GM23338 (cell line): ENCODE measurements at regions not wholly inside any gene's neighbourhood (a gene's known extent, or its start where the extent isn't known, plus 50 kb on each side); places are given as distances from the start of the nearest gene placed in this dataset.

Experiments used
- ATAC-seq: fragments of 200-7000 bp; cut with Tn5 transposase; 3 replicates; pipeline ENCODE4 v1.9.1; 2020
- DNase-seq: peaks from one replicate; pipeline ENCODE4 v3.0.0-alpha.2; 2015; ENCODE audit warnings: low spot score
- H2AFZ ChIP-seq: fragments of 200-600 bp; sonication (generic); 2 replicates; pipeline ENCODE4 v1.8.0; 2016; ENCODE audit warnings: antibody characterized with exemption, mild to moderate bottlenecking, moderate library complexity
- H3F3A ChIP-seq: fragments of 200-600 bp; sonication (generic); replicated peaks from 2 replicates; pipeline ENCODE4 v1.8.0; 2017; ENCODE audit warnings: antibody characterized with exemption, mixed run types, low read depth
- H3K27ac ChIP-seq: fragments of 200-600 bp; sonication (generic); 2 replicates; pipeline ENCODE4 v1.6.1; 2016; ENCODE audit warnings: low read depth
- H3K27me3 ChIP-seq: fragments of 200-600 bp; sonication (generic); 2 replicates; pipeline ENCODE4 v1.8.0; 2016; ENCODE audit warnings: mild to moderate bottlenecking, mixed run types, moderate library complexity; ENCODE audit not compliant: insufficient read depth
- H3K36me3 ChIP-seq: fragments of 200-600 bp; sonication (generic); 2 replicates; pipeline ENCODE4 v1.8.0; 2016; ENCODE audit warnings: mild to moderate bottlenecking; ENCODE audit not compliant: insufficient read depth
- H3K4me1 ChIP-seq: fragments of 200-600 bp; sonication (generic); 2 replicates; pipeline ENCODE4 v1.8.0; 2016; ENCODE audit warnings: mild to moderate bottlenecking, moderate library complexity; ENCODE audit not compliant: insufficient read depth
- H3K4me2 ChIP-seq: fragments of 200-600 bp; sonication (generic); 2 replicates; pipeline ENCODE4 v1.7.1; 2017; ENCODE audit warnings: mixed run types
- H3K4me3 ChIP-seq: fragments of 200-600 bp; sonication (generic); 2 replicates; pipeline ENCODE4 v1.6.1; 2016; ENCODE audit warnings: mixed run types
- H3K79me2 ChIP-seq: fragments of 200-600 bp; sonication (generic); replicated peaks from 2 replicates; pipeline ENCODE4 v1.8.0; 2017; ENCODE audit warnings: mild to moderate bottlenecking; ENCODE audit not compliant: insufficient read depth
- H3K9me2 ChIP-seq: fragments of 200-600 bp; sonication (generic); 2 replicates; pipeline ENCODE4 v1.8.0; 2017; ENCODE audit not compliant: insufficient read depth
- H4K20me1 ChIP-seq: fragments of 200-600 bp; sonication (generic); replicated peaks from 2 replicates; pipeline ENCODE4 v1.8.0; 2017; ENCODE audit warnings: mild to moderate bottlenecking; ENCODE audit not compliant: insufficient read depth
- H3K27ac Mint-ChIP-seq: 2 replicates; pipeline ENCODE4 v1.8.0; 2020; ENCODE audit warnings: inconsistent platforms, mild to moderate bottlenecking, moderate library complexity, mixed read lengths
- H3K27me3 Mint-ChIP-seq: 3 replicates; pipeline ENCODE4 v1.8.0; 2022; ENCODE audit warnings: low read depth, mild to moderate bottlenecking, moderate library complexity, mixed read lengths, inconsistent platforms; ENCODE audit not compliant: insufficient read depth, poor library complexity
- H3K36me3 Mint-ChIP-seq: 3 replicates; pipeline ENCODE4 v1.8.0; 2021; ENCODE audit warnings: low read depth, mild to moderate bottlenecking, inconsistent platforms, moderate library complexity, mixed read lengths
- H3K4me1 Mint-ChIP-seq: 3 replicates; pipeline ENCODE4 v1.8.0; 2020; ENCODE audit warnings: mild to moderate bottlenecking, inconsistent platforms, mixed read lengths
- H3K4me3 Mint-ChIP-seq: 3 replicates; pipeline ENCODE4 v1.8.0; 2021; ENCODE audit warnings: moderate library complexity, mild to moderate bottlenecking, inconsistent platforms, mixed read lengths
- H3K9me3 Mint-ChIP-seq: 3 replicates; pipeline ENCODE4 v1.8.0; 2020; ENCODE audit warnings: moderate library complexity, mild to moderate bottlenecking, inconsistent platforms, mixed read lengths
- CREB1 ChIP-seq: fragments of 250-450 bp; sonication (Bioruptor Pico); IDR thresholded peaks from 2 replicates; pipeline ENCODE4 v1.5.0; 2020; ENCODE audit warnings: low read depth, mild to moderate bottlenecking, moderate library complexity
- EZH2 ChIP-seq: fragments of 200-600 bp; sonication (generic); IDR thresholded peaks from one replicate; pipeline ENCODE4 v1.8.0; 2017; ENCODE audit warnings: antibody characterized with exemption, mild to moderate bottlenecking, low read depth; ENCODE audit not compliant: unreplicated experiment
- JUNB ChIP-seq: IDR thresholded peaks from one replicate; pipeline ENCODE4 v1.6.1; 2016; ENCODE audit warnings: antibody characterized with exemption; ENCODE audit not compliant: unreplicated experiment
- NANOG ChIP-seq: IDR thresholded peaks from 2 replicates; pipeline ENCODE4 v1.6.1; 2016; ENCODE audit warnings: antibody characterized with exemption, borderline replicate concordance
- POLR2AphosphoS5 ChIP-seq: IDR thresholded peaks from 2 replicates; pipeline ENCODE4 v1.6.1; 2016; ENCODE audit warnings: antibody characterized with exemption, low read depth
- STAT1 ChIP-seq: IDR thresholded peaks from one replicate; pipeline ENCODE4 v1.6.1; 2016; ENCODE audit warnings: antibody characterized with exemption; ENCODE audit not compliant: unreplicated experiment
- ZNF114 ChIP-seq: fragments of 250-450 bp; sonication (Bioruptor Pico); IDR thresholded peaks from 2 replicates; pipeline ENCODE4 v1.5.0; 2020; ENCODE audit warnings: mild to moderate bottlenecking, moderate library complexity
- ZNF331 ChIP-seq: fragments of 250-450 bp; sonication (Bioruptor Pico); IDR thresholded peaks from 2 replicates; pipeline ENCODE4 v1.5.0; 2020; ENCODE audit warnings: low read depth, mild to moderate bottlenecking, moderate library complexity
- TF ChIP-seq, protein P1 (sequence below): IDR thresholded peaks from one replicate; pipeline ENCODE4 v1.6.1; 2018; ENCODE audit warnings: antibody characterized with exemption; ENCODE audit not compliant: unreplicated experiment
- TF ChIP-seq, protein P2 (sequence below), 2 experiments: fragments of 200-600 bp in 1 of 2; sonication (generic) in 1 of 2; conservative IDR thresholded peaks; 2 replicates each; pipeline versions ENCODE4 v1.5.1 to v1.6.1; 2016 to 2017; ENCODE audit warnings: antibody characterized with exemption in 2 of 2, low read depth in 2 of 2, mild to moderate bottlenecking in 2 of 2, moderate library complexity in 1 of 2
- TF ChIP-seq, protein P3 (sequence below): fragments of 250-450 bp; sonication (Bioruptor Pico); IDR thresholded peaks from 2 replicates; pipeline ENCODE4 v1.5.0; 2020; ENCODE audit warnings: mild to moderate bottlenecking, moderate library complexity
- TF ChIP-seq, protein P4 (sequence below): IDR thresholded peaks from 2 replicates; pipeline ENCODE4 v1.6.1; 2016; ENCODE audit warnings: antibody characterized with exemption

DNA sequence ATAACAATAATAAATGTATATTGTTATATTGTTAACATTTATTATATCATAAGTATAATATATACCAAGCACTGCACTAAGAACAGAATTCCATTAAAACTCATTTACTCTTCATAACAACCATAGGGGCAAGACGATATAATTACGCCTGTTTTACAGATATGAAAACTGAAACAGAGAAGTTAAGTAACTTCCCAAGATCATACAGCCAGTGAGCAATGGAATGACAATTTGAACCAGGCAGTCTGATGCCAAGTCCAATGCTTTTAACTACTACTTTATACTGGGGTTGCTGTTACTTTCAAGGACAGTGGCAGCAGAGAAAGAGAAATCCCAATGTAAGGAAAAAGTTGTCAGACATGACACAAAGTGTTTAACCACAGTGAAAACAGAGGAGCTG, 338.8 kb upstream of the ID2 start:
- ATAC-seq (no peak), DNase-seq (no peak)
- H3K36me3 Mint-ChIP-seq = no peaks in the 10 kb centered on the region
- Histone ChIP-seq H4K20me1 (no peaks in the 10 kb centered on the region), H3F3A (no peaks in the 10 kb centered on the region), H3K4me3 (no peak overlapping the region), H2AFZ (no peak overlapping the region), H3K27ac (no peak overlapping the region), H3K4me1 (no peaks in the 10 kb centered on the region), H3K27me3 (no peaks in the 10 kb centered on the region), H3K79me2 (no peaks in the 10 kb centered on the region), H3K36me3 (no peaks in the 10 kb centered on the region), H3K9me2 (no peaks in the 10 kb centered on the region; the same call in 1 of the 2 replicates), H3K4me2 (no peak overlapping the region)
- no peak overlapping the region for H3K4me3 Mint-ChIP-seq
- H3K27me3 Mint-ChIP-seq = peaks cover 3% of the 10 kb centered on the region
- no peaks in the 10 kb centered on the region for H3K4me1 Mint-ChIP-seq
- no peaks in the 10 kb centered on the region; the same call in 2 of the 3 replicates for H3K9me3 Mint-ChIP-seq
- no peak overlapping the region for H3K27ac Mint-ChIP-seq
- TF ChIP-seq, protein P1, sequence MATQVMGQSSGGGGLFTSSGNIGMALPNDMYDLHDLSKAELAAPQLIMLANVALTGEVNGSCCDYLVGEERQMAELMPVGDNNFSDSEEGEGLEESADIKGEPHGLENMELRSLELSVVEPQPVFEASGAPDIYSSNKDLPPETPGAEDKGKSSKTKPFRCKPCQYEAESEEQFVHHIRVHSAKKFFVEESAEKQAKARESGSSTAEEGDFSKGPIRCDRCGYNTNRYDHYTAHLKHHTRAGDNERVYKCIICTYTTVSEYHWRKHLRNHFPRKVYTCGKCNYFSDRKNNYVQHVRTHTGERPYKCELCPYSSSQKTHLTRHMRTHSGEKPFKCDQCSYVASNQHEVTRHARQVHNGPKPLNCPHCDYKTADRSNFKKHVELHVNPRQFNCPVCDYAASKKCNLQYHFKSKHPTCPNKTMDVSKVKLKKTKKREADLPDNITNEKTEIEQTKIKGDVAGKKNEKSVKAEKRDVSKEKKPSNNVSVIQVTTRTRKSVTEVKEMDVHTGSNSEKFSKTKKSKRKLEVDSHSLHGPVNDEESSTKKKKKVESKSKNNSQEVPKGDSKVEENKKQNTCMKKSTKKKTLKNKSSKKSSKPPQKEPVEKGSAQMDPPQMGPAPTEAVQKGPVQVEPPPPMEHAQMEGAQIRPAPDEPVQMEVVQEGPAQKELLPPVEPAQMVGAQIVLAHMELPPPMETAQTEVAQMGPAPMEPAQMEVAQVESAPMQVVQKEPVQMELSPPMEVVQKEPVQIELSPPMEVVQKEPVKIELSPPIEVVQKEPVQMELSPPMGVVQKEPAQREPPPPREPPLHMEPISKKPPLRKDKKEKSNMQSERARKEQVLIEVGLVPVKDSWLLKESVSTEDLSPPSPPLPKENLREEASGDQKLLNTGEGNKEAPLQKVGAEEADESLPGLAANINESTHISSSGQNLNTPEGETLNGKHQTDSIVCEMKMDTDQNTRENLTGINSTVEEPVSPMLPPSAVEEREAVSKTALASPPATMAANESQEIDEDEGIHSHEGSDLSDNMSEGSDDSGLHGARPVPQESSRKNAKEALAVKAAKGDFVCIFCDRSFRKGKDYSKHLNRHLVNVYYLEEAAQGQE = no peak
- TF ChIP-seq NANOG (no peak), STAT1 (no peak), ZNF114 (CRISPR knock-in tag) (no peak), POLR2AphosphoS5 (no peak), ZNF331 (CRISPR knock-in tag) (no peak), EZH2 (no peak), CREB1 (CRISPR knock-in tag) (no peak), JUNB (no peak)
- TF ChIP-seq, protein P2, sequence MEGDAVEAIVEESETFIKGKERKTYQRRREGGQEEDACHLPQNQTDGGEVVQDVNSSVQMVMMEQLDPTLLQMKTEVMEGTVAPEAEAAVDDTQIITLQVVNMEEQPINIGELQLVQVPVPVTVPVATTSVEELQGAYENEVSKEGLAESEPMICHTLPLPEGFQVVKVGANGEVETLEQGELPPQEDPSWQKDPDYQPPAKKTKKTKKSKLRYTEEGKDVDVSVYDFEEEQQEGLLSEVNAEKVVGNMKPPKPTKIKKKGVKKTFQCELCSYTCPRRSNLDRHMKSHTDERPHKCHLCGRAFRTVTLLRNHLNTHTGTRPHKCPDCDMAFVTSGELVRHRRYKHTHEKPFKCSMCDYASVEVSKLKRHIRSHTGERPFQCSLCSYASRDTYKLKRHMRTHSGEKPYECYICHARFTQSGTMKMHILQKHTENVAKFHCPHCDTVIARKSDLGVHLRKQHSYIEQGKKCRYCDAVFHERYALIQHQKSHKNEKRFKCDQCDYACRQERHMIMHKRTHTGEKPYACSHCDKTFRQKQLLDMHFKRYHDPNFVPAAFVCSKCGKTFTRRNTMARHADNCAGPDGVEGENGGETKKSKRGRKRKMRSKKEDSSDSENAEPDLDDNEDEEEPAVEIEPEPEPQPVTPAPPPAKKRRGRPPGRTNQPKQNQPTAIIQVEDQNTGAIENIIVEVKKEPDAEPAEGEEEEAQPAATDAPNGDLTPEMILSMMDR (conservative IDR thresholded peaks at IDR 0.05; ENCODE audit: low read depth in 2 of 2) = no peak
- TF ChIP-seq, protein P3, sequence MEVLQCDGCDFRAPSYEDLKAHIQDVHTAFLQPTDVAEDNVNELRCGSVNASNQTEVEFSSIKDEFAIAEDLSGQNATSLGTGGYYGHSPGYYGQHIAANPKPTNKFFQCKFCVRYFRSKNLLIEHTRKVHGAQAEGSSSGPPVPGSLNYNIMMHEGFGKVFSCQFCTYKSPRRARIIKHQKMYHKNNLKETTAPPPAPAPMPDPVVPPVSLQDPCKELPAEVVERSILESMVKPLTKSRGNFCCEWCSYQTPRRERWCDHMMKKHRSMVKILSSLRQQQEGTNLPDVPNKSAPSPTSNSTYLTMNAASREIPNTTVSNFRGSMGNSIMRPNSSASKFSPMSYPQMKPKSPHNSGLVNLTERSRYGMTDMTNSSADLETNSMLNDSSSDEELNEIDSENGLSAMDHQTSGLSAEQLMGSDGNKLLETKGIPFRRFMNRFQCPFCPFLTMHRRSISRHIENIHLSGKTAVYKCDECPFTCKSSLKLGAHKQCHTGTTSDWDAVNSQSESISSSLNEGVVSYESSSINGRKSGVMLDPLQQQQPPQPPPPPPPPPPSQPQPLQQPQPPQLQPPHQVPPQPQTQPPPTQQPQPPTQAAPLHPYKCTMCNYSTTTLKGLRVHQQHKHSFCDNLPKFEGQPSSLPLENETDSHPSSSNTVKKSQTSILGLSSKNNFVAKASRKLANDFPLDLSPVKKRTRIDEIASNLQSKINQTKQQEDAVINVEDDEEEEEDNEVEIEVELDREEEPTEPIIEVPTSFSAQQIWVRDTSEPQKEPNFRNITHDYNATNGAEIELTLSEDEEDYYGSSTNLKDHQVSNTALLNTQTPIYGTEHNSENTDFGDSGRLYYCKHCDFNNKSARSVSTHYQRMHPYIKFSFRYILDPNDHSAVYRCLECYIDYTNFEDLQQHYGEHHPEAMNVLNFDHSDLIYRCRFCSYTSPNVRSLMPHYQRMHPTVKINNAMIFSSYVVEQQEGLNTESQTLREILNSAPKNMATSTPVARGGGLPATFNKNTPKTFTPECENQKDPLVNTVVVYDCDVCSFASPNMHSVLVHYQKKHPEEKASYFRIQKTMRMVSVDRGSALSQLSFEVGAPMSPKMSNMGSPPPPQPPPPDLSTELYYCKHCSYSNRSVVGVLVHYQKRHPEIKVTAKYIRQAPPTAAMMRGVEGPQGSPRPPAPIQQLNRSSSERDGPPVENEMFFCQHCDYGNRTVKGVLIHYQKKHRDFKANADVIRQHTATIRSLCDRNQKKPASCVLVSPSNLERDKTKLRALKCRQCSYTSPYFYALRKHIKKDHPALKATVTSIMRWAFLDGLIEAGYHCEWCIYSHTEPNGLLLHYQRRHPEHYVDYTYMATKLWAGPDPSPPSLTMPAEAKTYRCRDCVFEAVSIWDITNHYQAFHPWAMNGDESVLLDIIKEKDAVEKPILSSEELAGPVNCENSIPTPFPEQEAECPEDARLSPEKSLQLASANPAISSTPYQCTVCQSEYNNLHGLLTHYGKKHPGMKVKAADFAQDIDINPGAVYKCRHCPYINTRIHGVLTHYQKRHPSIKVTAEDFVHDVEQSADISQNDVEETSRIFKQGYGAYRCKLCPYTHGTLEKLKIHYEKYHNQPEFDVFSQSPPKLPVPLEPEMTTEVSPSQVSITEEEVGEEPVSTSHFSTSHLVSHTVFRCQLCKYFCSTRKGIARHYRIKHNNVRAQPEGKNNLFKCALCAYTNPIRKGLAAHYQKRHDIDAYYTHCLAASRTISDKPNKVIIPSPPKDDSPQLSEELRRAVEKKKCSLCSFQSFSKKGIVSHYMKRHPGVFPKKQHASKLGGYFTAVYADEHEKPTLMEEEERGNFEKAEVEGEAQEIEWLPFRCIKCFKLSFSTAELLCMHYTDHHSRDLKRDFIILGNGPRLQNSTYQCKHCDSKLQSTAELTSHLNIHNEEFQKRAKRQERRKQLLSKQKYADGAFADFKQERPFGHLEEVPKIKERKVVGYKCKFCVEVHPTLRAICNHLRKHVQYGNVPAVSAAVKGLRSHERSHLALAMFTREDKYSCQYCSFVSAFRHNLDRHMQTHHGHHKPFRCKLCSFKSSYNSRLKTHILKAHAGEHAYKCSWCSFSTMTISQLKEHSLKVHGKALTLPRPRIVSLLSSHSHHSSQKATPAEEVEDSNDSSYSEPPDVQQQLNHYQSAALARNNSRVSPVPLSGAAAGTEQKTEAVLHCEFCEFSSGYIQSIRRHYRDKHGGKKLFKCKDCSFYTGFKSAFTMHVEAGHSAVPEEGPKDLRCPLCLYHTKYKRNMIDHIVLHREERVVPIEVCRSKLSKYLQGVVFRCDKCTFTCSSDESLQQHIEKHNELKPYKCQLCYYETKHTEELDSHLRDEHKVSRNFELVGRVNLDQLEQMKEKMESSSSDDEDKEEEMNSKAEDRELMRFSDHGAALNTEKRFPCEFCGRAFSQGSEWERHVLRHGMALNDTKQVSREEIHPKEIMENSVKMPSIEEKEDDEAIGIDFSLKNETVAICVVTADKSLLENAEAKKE (CRISPR knock-in tag) = no peak
- TF ChIP-seq, protein P4, sequence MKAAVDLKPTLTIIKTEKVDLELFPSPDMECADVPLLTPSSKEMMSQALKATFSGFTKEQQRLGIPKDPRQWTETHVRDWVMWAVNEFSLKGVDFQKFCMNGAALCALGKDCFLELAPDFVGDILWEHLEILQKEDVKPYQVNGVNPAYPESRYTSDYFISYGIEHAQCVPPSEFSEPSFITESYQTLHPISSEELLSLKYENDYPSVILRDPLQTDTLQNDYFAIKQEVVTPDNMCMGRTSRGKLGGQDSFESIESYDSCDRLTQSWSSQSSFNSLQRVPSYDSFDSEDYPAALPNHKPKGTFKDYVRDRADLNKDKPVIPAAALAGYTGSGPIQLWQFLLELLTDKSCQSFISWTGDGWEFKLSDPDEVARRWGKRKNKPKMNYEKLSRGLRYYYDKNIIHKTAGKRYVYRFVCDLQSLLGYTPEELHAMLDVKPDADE = no peak
